Smooth muscle cell (in vitro differentiated cells): ENCODE measurements at regions not wholly inside any gene's neighbourhood (a gene's known extent, or its start where the extent isn't known, plus 50 kb on each side); places are given as distances from the start of the nearest gene placed in this dataset.

ENCODE experiments used
- DNase-seq: peaks from one replicate; lab custom pipeline; 2025; ENCODE audit not compliant: unreplicated experiment; lab: John Stamatoyannopoulos, UW
- H2AFZ ChIP-seq: fragments of 200-600 bp; sonication (generic); 2 replicates; pipeline ENCODE4 v1.6.0; 2016; ENCODE audit warnings: antibody characterized with exemption, low read depth, mild to moderate bottlenecking
- H3F3A ChIP-seq: fragments of 200-600 bp; sonication (generic); 2 replicates; pipeline ENCODE4 v1.6.0; 2017; ENCODE audit warnings: antibody characterized with exemption, low read depth
- H3K27ac ChIP-seq: fragments of 200-600 bp; sonication (generic); 2 replicates; pipeline ENCODE4 v1.5.1; 2016; ENCODE audit warnings: low read depth, mild to moderate bottlenecking
- H3K27me3 ChIP-seq: fragments of 200-600 bp; sonication (generic); 2 replicates; pipeline ENCODE4 v1.6.1; 2016; ENCODE audit warnings: low read depth, mild to moderate bottlenecking
- H3K36me3 ChIP-seq: fragments of 200-600 bp; sonication (generic); 2 replicates; pipeline ENCODE4 v1.5.1; 2016; ENCODE audit warnings: low read depth
- H3K4me1 ChIP-seq: fragments of 200-600 bp; sonication (generic); 2 replicates; pipeline ENCODE4 v1.5.1; 2016; ENCODE audit warnings: low read depth
- H3K4me2 ChIP-seq: fragments of 200-600 bp; sonication (generic); 2 replicates; pipeline ENCODE4 v1.6.0; 2016; ENCODE audit warnings: mild to moderate bottlenecking
- H3K4me3 ChIP-seq: fragments of 200-600 bp; sonication (generic); 2 replicates; pipeline ENCODE4 v1.5.1; 2016; ENCODE audit warnings: mild to moderate bottlenecking
- H3K79me2 ChIP-seq: fragments of 200-600 bp; sonication (generic); 2 replicates; pipeline ENCODE4 v1.6.0; 2016; ENCODE audit warnings: low read depth, mild to moderate bottlenecking
- H3K9ac ChIP-seq: fragments of 200-600 bp; sonication (generic); 2 replicates; pipeline ENCODE4 v1.6.0; 2016; ENCODE audit warnings: low read depth
- H3K9me3 ChIP-seq: fragments of 200-600 bp; sonication (generic); replicated peaks from 2 replicates; pipeline ENCODE4 v1.5.1; 2016; ENCODE audit warnings: low read depth
- H4K20me1 ChIP-seq: fragments of 200-600 bp; sonication (generic); 2 replicates; pipeline ENCODE4 v1.6.0; 2016; ENCODE audit warnings: low read depth
- WGBS: methylation state at CpG from one replicate; pipeline ENCODE4 v1.1.7; 2016; ENCODE audit warnings: low lambda C conversion rate; 5-methylcytosine and 5-hydroxymethylcytosine counted together
- TF ChIP-seq, protein P1 (sequence below): fragments of 200-600 bp; sonication (generic); IDR thresholded peaks from 2 replicates; pipeline ENCODE4 v1.5.1; 2017; ENCODE audit warnings: borderline replicate concordance, mild to moderate bottlenecking, antibody characterized with exemption; ENCODE audit not compliant: insufficient read depth, poor library complexity, severe bottlenecking

DNA sequence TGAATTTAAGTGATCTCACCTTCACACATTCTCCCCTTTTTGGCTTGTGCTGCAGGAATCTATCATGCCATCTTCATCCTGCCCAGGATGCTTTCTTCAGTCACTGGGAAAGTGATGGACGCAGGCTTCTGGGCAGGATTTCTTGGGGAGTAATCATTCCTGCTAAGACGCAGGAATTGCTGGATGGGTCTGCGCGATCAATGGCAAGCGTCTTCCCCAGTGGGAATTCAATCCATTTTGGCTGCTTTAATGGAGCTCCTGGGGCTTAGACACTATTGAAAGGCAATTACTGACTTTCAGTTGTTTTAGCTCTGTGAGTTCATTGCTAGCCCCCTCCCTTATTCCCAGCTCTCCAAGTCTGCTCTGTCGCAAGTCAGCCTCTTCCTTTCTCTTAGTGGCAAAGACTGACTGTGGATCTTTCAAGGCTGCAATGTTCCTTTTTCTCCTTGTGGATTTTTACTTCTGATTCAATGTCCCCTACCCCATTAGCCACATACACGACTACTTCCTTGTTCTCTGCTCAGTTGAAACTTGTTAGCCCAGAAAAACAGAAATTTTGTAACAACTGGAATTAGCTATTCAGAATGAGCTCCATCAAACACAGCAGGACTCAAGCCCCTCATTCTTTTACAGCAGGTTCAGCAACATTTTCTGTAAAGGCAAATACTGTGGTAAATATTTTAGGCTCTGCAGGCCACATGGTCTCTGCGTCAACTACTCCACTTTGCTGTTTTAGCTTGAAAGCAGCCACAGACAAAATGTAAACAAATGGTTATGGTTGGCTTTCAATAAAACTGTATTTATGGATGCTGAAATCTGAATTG lies 154.9 kb downstream of the ASB9 start:
- 64% methylated on average over 8 of the region's 8 CpGs for WGBS
- H3K4me3 ChIP-seq = no peak overlapping the region

DNA sequence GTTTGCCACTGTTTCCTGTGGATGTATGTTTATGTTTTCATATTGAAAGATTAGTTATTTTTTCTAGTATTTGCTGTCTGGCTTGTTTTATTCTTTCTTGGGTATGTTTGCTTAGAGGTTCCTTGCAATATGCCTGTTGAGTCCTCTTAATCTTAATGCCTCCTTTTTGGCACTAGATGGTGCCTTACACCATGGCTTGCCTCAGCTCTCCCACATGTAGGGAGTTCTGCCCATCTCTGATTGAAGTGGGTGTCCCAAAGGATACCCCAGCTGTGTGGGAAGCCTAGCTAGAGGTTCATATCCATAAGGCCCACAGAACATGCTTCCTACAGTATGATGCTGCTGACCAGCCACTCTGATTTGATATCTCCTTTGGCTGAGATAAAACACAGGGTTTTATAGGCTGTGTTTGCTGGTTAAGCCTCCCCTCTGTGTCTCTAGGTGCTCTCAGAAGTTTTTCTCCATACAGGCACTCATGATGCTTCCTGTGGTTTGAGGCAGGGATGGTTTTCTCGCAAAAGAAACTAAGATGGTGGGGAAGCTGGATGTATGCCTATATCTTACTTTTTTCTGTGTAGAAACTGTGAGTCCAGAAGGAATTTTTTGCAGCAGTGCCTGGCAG lies 162.4 kb downstream of the ASB9 start:
- Histone ChIP-seq H2AFZ (no peak overlapping the region), H3K79me2 (no peaks in the 10 kb centered on the region), H3K4me3 (no peak overlapping the region), H3K36me3 (no peaks in the 10 kb centered on the region), H3K27me3 (no peaks in the 10 kb centered on the region), H3K9me3 (no peaks in the 10 kb centered on the region), H3K4me2 (no peak overlapping the region), H4K20me1 (no peaks in the 10 kb centered on the region), H3F3A (no peaks in the 10 kb centered on the region), H3K27ac (no peak overlapping the region), H3K9ac (no peak overlapping the region), H3K4me1 (no peaks in the 10 kb centered on the region)
- DNase-seq = no peak
- 66% methylated on average over 1 of the region's 1 CpG for WGBS
- TF ChIP-seq, protein P1, sequence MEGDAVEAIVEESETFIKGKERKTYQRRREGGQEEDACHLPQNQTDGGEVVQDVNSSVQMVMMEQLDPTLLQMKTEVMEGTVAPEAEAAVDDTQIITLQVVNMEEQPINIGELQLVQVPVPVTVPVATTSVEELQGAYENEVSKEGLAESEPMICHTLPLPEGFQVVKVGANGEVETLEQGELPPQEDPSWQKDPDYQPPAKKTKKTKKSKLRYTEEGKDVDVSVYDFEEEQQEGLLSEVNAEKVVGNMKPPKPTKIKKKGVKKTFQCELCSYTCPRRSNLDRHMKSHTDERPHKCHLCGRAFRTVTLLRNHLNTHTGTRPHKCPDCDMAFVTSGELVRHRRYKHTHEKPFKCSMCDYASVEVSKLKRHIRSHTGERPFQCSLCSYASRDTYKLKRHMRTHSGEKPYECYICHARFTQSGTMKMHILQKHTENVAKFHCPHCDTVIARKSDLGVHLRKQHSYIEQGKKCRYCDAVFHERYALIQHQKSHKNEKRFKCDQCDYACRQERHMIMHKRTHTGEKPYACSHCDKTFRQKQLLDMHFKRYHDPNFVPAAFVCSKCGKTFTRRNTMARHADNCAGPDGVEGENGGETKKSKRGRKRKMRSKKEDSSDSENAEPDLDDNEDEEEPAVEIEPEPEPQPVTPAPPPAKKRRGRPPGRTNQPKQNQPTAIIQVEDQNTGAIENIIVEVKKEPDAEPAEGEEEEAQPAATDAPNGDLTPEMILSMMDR = no peak

More for the DNA sequence above, 154.9 kb downstream of the ASB9 start:
- no peaks in the 10 kb centered on the region for H4K20me1 ChIP-seq
- TF ChIP-seq, protein P1 = no peak
- DNase-seq = no peak
- no peak overlapping the region for H3K27ac ChIP-seq
- H3K4me2 ChIP-seq = no peak overlapping the region
- no peaks in the 10 kb centered on the region for H3K9me3 ChIP-seq
- H3K79me2 ChIP-seq = no peaks in the 10 kb centered on the region
- no peak overlapping the region for H2AFZ ChIP-seq
- no peaks in the 10 kb centered on the region for H3K36me3 ChIP-seq
- no peaks in the 10 kb centered on the region for H3K27me3 ChIP-seq
- H3F3A ChIP-seq = no peaks in the 10 kb centered on the region
- no peak overlapping the region for H3K9ac ChIP-seq
- no peaks in the 10 kb centered on the region for H3K4me1 ChIP-seq

DNA sequence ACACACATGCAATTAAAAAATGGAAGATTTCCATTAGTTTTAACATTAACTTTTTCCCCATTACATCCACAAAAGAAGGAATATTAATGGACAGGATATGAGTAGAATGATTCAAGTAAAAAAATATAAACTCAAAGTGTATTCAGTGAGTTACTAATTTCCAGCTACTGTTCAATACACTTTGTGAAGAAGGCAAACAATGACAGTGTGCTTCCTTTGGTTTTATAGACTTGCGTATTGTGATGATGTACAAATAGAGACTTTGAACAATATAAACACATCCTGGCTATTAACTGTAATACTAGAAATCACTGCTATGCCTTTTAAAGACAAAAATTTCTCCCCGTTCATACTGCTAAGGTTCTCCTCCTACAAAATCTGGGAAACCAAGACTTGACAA lies 171.4 kb downstream of the ASB9 start:
- Histone ChIP-seq H3F3A (no peaks in the 10 kb centered on the region), H4K20me1 (no peaks in the 10 kb centered on the region), H3K4me2 (no peak overlapping the region), H3K9me3 (no peaks in the 10 kb centered on the region), H2AFZ (no peak overlapping the region), H3K4me1 (no peaks in the 10 kb centered on the region), H3K27ac (no peak overlapping the region), H3K36me3 (no peaks in the 10 kb centered on the region), H3K4me3 (no peak overlapping the region), H3K79me2 (no peaks in the 10 kb centered on the region), H3K9ac (no peak overlapping the region), H3K27me3 (no peaks in the 10 kb centered on the region)
- 98% methylated on average over 2 of the region's 2 CpGs for WGBS
- DNase-seq = no peak
- TF ChIP-seq, protein P1 = no peak
